ENCODE measurements at regions not wholly inside any gene's neighbourhood (a gene's known extent, or its start where the extent isn't known, plus 50 kb on each side); places are given as distances from the start of the nearest gene placed in this dataset.

DNA sequence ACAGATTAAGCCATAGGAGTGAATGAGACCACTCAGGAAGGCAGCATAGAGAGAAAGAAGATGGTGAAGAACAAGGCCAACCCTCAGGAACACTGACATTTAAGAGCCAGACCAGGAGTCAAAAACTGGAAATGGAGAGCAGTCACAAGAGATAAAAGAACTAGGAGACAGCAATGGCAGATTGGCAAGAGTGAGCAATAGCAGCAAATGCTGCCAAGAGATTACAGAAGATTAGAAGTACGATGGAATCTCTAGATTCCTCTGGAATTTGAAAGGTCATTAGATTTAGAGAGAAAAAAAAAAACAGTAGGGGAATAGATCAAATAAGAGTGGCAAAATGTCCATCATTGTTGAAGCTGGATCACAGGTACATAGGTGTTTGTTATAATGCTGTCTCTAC, 73.4 kb upstream of the SLC44A1 start:
- TF ChIP-seq, protein P1, sequence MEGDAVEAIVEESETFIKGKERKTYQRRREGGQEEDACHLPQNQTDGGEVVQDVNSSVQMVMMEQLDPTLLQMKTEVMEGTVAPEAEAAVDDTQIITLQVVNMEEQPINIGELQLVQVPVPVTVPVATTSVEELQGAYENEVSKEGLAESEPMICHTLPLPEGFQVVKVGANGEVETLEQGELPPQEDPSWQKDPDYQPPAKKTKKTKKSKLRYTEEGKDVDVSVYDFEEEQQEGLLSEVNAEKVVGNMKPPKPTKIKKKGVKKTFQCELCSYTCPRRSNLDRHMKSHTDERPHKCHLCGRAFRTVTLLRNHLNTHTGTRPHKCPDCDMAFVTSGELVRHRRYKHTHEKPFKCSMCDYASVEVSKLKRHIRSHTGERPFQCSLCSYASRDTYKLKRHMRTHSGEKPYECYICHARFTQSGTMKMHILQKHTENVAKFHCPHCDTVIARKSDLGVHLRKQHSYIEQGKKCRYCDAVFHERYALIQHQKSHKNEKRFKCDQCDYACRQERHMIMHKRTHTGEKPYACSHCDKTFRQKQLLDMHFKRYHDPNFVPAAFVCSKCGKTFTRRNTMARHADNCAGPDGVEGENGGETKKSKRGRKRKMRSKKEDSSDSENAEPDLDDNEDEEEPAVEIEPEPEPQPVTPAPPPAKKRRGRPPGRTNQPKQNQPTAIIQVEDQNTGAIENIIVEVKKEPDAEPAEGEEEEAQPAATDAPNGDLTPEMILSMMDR (conservative IDR thresholded peaks at IDR 0.05; ENCODE audit: low read depth in 2 of 2) = no peak
- no peak for TF ChIP-seq POLR2AphosphoS5 (IDR thresholded peaks at IDR 0.05; ENCODE audit: low read depth)
- no peak for TF ChIP-seq EZH2 (IDR thresholded peaks at IDR 0.05; ENCODE audit: low read depth, unreplicated experiment)
- TF ChIP-seq, protein P2, sequence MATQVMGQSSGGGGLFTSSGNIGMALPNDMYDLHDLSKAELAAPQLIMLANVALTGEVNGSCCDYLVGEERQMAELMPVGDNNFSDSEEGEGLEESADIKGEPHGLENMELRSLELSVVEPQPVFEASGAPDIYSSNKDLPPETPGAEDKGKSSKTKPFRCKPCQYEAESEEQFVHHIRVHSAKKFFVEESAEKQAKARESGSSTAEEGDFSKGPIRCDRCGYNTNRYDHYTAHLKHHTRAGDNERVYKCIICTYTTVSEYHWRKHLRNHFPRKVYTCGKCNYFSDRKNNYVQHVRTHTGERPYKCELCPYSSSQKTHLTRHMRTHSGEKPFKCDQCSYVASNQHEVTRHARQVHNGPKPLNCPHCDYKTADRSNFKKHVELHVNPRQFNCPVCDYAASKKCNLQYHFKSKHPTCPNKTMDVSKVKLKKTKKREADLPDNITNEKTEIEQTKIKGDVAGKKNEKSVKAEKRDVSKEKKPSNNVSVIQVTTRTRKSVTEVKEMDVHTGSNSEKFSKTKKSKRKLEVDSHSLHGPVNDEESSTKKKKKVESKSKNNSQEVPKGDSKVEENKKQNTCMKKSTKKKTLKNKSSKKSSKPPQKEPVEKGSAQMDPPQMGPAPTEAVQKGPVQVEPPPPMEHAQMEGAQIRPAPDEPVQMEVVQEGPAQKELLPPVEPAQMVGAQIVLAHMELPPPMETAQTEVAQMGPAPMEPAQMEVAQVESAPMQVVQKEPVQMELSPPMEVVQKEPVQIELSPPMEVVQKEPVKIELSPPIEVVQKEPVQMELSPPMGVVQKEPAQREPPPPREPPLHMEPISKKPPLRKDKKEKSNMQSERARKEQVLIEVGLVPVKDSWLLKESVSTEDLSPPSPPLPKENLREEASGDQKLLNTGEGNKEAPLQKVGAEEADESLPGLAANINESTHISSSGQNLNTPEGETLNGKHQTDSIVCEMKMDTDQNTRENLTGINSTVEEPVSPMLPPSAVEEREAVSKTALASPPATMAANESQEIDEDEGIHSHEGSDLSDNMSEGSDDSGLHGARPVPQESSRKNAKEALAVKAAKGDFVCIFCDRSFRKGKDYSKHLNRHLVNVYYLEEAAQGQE (IDR thresholded peaks at IDR 0.05; ENCODE audit: unreplicated experiment) = no peak
